Peyer's patch (tissue), 4 donors: ENCODE measurements at regions not wholly inside any gene's neighbourhood (a gene's known extent, or its start where the extent isn't known, plus 50 kb on each side); places are given as distances from the start of the nearest gene placed in this dataset.
A peak's percentile ranks its signal among the peaks of the same experiment; 100 is the strongest.
"Not testable (repeated sequence)": the region's sequence is repeated elsewhere in the genome, so short reads cannot be mapped to it uniquely, and the experiment has no call there.

Source experiments
- DNase-seq, 3 donors: peaks; one replicate each; pipeline ENCODE4 v3.0.0-alpha.2; 2017 to 2019
- H3K27ac ChIP-seq, 4 donors: fragments of 200-600 bp; sonication (generic); one replicate each; pipeline ENCODE4 v1.5.1; 2016 to 2019
- H3K27me3 ChIP-seq, 2 donors: fragments of 200-600 bp; sonication (generic); one replicate each; pipeline ENCODE4 v1.5.1; 2019
- H3K36me3 ChIP-seq, 3 donors: fragments of 200-600 bp; sonication (generic); one replicate each; pipeline ENCODE4 v1.5.1; 2016 to 2019
- H3K4me1 ChIP-seq, 4 donors: fragments of 200-600 bp; sonication (generic); one replicate each; pipeline ENCODE4 v1.5.1; 2016 to 2019
- H3K4me3 ChIP-seq, 4 donors: fragments of 200-600 bp; sonication (generic); 1 replicate in 3 of 4; 2 replicates in 1 of 4; pipeline ENCODE4 v1.5.1; 2016 to 2019; ENCODE audit warnings: mild to moderate bottlenecking in 1 of 4
- H3K9me3 ChIP-seq, 4 donors: fragments of 200-600 bp; sonication (generic); one replicate each; pipeline ENCODE4 v1.5.1; 2016 to 2019; ENCODE audit warnings: mild to moderate bottlenecking in 1 of 4
- POLR2A ChIP-seq, 2 donors: fragments of 450-650 bp; IDR thresholded peaks; one replicate each; pipeline ENCODE4 v1.5.1; 2017; ENCODE audit warnings: antibody characterized with exemption in 2 of 2, mild to moderate bottlenecking in 2 of 2, moderate library complexity in 2 of 2
- TF ChIP-seq, protein P1 (sequence below), 6 experiments: fragments of 450-650 bp in 4 of 6; fragments of 200-600 bp in 2 of 6; sonication (generic) in 1 of 6; IDR thresholded peaks; one replicate each; pipeline ENCODE4 v1.5.1; 2017 to 2019; ENCODE audit warnings: antibody characterized with exemption in 6 of 6, mild to moderate bottlenecking in 3 of 6, moderate library complexity in 1 of 6

DNA sequence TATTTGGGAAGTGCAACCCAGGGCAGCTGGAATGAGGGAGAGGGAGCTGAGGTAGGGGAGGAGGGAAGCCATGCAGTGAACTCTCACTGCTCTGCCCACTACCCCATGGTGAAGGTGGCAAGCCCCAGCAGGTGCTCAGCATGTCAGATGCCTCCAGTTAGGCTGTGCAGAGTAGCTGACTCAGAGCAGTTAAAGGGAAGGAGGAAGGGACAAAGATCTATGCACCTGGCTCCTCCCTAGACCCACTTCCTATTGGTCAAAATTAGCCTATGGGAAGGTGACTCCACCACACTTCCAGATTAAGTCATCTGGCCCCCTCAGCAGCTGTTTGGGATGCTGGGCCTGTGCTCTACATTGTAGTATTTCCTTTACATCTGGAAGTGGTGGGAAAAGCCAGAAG lies 125.7 kb upstream of the MTPN start:
- no peak overlapping the region for H3K27ac ChIP-seq
- H3K4me1 ChIP-seq = no peaks in the 10 kb centered on the region
- no peaks in the 10 kb centered on the region for H3K36me3 ChIP-seq
- H3K9me3 ChIP-seq = no peaks in the 10 kb centered on the region
- no peak for TF ChIP-seq POLR2A (IDR thresholded peaks at IDR 0.05)
- TF ChIP-seq, protein P1, sequence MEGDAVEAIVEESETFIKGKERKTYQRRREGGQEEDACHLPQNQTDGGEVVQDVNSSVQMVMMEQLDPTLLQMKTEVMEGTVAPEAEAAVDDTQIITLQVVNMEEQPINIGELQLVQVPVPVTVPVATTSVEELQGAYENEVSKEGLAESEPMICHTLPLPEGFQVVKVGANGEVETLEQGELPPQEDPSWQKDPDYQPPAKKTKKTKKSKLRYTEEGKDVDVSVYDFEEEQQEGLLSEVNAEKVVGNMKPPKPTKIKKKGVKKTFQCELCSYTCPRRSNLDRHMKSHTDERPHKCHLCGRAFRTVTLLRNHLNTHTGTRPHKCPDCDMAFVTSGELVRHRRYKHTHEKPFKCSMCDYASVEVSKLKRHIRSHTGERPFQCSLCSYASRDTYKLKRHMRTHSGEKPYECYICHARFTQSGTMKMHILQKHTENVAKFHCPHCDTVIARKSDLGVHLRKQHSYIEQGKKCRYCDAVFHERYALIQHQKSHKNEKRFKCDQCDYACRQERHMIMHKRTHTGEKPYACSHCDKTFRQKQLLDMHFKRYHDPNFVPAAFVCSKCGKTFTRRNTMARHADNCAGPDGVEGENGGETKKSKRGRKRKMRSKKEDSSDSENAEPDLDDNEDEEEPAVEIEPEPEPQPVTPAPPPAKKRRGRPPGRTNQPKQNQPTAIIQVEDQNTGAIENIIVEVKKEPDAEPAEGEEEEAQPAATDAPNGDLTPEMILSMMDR (IDR thresholded peaks at IDR 0.05) = no peak
- no peak for DNase-seq
- H3K4me3 ChIP-seq = no peak overlapping the region
- no peaks in the 10 kb centered on the region for H3K27me3 ChIP-seq

DNA sequence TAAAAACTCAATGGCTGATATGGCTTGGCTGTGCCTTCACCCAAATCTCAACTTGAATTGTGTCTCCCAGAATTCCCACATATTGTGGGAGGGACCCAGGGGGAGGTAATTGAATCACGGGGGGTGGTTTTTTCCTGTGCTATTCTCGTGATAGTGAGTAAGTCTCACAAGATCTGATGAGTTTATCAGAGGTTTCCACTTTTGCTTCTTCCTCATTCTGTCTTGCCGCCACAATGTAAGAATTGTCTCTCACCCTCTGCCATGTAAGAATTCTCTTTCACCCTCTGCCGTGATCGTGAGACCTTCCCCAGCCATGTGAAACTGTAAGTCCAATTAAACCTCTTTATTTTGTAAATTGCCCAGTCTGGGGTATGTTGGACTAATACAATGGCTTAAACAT lies 115.6 kb upstream of the MTPN start:
- not testable (repeated sequence) for H3K9me3 ChIP-seq, DNase-seq, H3K36me3 ChIP-seq, H3K27me3 ChIP-seq, H3K4me3 ChIP-seq, H3K27ac ChIP-seq, H3K4me1 ChIP-seq

DNA sequence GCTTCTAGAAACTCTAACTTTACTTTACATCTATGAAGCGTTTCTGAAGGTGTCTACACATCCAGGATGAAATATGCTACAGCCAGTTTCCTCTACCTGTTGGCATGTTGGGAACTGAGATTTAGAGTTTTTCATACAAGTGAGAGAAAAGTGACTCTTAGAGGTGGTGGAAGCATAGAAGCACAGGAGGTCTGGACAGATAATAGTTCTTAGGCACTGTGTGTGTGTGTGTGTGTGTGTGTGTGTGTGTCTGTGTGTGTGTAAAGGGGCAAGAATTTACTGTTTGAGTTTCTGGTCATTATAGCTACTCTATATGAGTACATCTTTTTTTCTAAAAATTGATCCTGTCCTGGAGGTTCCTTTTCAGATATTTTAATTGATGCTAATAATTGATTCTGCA lies 110.7 kb upstream of the MTPN start:
- no peak for DNase-seq
- Histone ChIP-seq H3K4me3 (no peak overlapping the region), H3K36me3 (no peaks in the 10 kb centered on the region), H3K4me1 (no peaks in the 10 kb centered on the region), H3K9me3 (no peaks in the 10 kb centered on the region), H3K27ac (no peak overlapping the region), H3K27me3 (no peaks in the 10 kb centered on the region)
- no peak for TF ChIP-seq POLR2A (IDR thresholded peaks at IDR 0.05)
- TF ChIP-seq, protein P1 (IDR thresholded peaks at IDR 0.05) = no peak

- no peak overlapping the region for H3K27ac ChIP-seq
- H3K4me1 ChIP-seq = no peaks in the 10 kb centered on the region
- no peaks in the 10 kb centered on the region for H3K27me3 ChIP-seq
- H3K4me3 ChIP-seq = peak overlapping the region in 3 of 4 donors; percentile 8 to 27 (median 10)
- TF ChIP-seq, protein P1 (IDR thresholded peaks at IDR 0.05) = no peak
- TF ChIP-seq POLR2A (IDR thresholded peaks at IDR 0.05) = no peak
- peak in 2 of 3 donors; percentile 21 to 47 for DNase-seq
- no peaks in the 10 kb centered on the region for H3K36me3 ChIP-seq
- no peaks in the 10 kb centered on the region for H3K9me3 ChIP-seq
Measured at GRCh38 chr7:136086712-136087111, 109.6 kb upstream of the MTPN start.

DNA sequence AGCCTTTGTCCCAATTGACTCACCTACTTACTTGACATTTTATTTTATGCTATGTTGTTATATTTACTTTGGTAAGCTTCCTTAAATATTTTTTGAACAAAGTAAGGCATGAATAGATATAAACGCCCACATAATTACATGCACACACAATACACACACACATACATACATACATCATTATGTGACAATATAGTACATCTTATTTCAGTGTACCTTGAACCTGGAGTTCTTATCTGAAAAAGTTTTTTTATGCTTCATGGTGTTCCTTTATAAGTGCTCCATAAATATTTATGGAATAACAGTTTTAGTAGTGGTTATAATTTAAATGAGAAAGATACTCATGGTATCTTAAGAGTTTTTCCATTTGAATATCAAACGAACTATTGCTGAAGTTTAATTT lies 102.8 kb upstream of the MTPN start:
- Histone ChIP-seq H3K4me3 (no peak overlapping the region), H3K36me3 (no peaks in the 10 kb centered on the region), H3K27me3 (no peaks in the 10 kb centered on the region), H3K9me3 (no peaks in the 10 kb centered on the region), H3K27ac (no peak overlapping the region), H3K4me1 (no peaks in the 10 kb centered on the region)
- TF ChIP-seq, protein P1 (IDR thresholded peaks at IDR 0.05) = no peak
- no peak for TF ChIP-seq POLR2A (IDR thresholded peaks at IDR 0.05)
- no peak for DNase-seq

GRCh38 chr7:136079478-136079892 lies 102.3 kb upstream of the MTPN start:
- H3K4me1 ChIP-seq = no peaks in the 10 kb centered on the region
- no peaks in the 10 kb centered on the region for H3K36me3 ChIP-seq
- no peaks in the 10 kb centered on the region for H3K27me3 ChIP-seq
- no peaks in the 10 kb centered on the region for H3K9me3 ChIP-seq
- no peak overlapping the region for H3K27ac ChIP-seq
- no peak for DNase-seq
- no peak for TF ChIP-seq POLR2A (IDR thresholded peaks at IDR 0.05)
- TF ChIP-seq, protein P1 (IDR thresholded peaks at IDR 0.05) = no peak
- no peak overlapping the region for H3K4me3 ChIP-seq
